ENCODE measurements at regions not wholly inside any gene's neighbourhood (a gene's known extent, or its start where the extent isn't known, plus 50 kb on each side); places are given as distances from the start of the nearest gene placed in this dataset.
"Not testable (repeated sequence)": the region's sequence is repeated elsewhere in the genome, so short reads cannot be mapped to it uniquely, and the experiment has no call there.

GRCh38 chr5:19064094-19064493, 923.9 kb downstream of the CDH18 start:
- DNase-seq (ENCODE audit: low read depth), result no peak

DNA sequence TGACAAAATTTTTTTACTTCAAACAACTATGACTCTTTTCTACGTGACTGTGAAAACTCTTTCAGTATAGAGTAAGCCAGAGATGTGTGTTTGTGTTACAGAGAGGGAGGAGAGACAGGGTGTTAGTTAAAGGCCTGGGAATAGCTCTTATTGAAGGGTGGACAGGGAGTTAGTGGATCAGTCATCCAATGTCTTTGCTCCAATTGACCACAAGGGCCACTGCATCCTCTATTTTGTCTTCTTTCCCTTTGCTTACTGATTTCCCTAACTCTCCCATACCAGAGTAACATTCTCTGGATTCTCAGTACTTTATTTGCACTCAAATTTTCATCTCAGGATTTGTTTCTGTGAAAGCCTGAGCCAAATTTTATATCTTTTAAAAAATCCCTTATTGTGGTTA, 920.3 kb downstream of the CDH18 start:
- no peak for DNase-seq (ENCODE audit: low read depth)

- no peak for DNase-seq (ENCODE audit: low read depth)
Observed at GRCh38 chr5:19098434-19098833, 889.6 kb downstream of the CDH18 start.

- no peak for DNase-seq (ENCODE audit: low read depth)
Observed at GRCh38 chr5:19099195-19099594, 888.8 kb downstream of the CDH18 start.

DNA sequence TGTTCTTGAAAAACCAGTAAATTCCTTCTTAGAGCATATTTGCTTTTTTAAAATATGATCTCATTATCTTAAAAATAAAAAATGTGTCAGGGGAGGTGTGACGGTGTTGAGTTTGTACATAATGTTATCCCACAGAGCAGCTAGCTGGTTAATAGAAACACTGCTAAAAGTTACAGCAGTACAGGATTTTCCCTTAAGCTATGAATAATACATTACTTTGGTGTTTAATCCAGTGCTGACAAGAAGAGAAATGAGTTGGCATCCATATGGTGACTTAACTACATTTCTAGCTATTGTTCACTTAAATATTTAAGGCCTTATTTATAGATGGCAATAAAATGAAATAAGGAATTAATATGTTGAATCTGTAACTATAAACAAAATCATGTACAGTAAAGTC, 883.1 kb downstream of the CDH18 start:
- DNase-seq (ENCODE audit: low read depth), result no peak

DNA sequence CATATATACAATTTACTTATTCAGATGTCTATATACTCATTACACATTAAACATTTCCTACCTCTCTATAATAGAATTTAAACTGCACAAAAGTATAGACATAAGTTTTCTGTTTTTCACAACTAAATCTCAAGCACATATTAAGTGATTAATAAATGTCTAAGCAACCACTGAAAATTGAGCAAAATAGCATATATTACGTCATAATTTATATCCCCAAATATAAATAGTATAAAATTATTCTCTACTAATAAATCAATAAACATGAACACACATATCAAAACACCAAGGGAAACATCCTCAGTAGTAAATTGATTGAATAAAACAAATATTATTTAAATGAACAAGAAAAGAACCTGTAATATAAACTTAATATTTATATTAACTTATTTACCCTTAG, 865.1 kb downstream of the CDH18 start:
- no peak for DNase-seq (ENCODE audit: low read depth)

DNA sequence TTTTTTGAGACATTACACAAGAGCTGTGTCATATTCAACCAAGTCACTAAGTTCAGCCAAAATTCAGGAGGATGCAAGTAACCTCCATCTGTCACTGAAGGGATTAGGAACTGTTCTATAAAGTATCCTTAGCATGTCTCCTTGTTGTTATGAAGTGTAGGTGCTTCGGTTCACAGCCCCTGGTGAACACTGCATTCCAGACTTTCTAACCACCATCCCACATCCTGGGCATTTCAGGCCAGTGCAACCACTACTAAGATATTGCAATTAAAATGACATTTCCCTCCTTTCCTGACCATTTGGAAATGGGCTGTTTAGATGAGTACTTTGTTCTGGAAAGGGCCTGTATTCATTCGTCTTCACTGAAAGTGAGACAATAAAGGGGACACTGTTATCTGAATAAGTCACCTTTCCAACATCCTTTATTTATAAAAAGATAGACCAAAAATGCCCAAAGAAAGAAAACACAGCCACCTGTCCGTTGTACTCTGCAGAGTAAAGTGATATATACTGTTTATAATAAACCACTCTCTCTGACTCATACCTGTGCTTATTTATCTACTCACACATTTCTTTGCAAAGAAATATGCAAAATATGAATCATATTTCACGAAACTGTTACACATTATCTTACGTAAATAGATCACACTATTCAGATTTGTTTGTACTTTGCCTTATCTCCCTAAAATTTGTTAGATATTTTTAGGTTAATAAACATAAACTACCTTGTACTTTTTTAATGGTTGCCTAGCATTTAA, 861.9 kb downstream of the CDH18 start:
- DNase-seq (ENCODE audit: low read depth), result peak; percentile 42

- peak; percentile 56 for DNase-seq (ENCODE audit: low read depth)
Observed at GRCh38 chr5:19140276-19140675, 847.7 kb downstream of the CDH18 start.

- not testable (repeated sequence) for DNase-seq (ENCODE audit: low read depth)
Observed at GRCh38 chr5:19141937-19142524, 846.0 kb downstream of the CDH18 start.

GRCh38 chr5:19142713-19143414, 845.1 kb downstream of the CDH18 start:
- not testable (repeated sequence) for DNase-seq (ENCODE audit: low read depth)

GRCh38 chr5:19143935-19144334, 844.1 kb downstream of the CDH18 start:
- DNase-seq (ENCODE audit: low read depth), result no peak

DNA sequence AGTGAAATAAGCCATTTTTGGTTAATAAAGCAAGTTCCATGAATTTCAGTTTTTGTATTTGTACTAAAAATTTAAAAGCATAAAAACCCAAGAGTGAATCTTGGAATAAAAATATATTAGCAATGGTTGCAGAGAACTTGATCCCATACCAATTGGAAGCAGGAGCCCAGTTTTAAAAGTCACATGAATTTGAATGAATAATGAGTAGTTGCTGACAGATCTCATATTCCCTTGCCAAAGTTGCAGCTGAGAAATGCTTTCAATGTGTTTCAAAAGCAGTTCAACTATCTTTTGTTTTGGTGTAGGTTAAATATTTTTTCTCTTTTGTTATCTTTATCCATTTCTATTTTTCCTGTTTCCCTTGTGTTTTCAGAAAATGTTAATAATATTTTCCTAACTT, 818.6 kb downstream of the CDH18 start:
- DNase-seq (ENCODE audit: low read depth), result no peak

GRCh38 chr5:19172926-19173470, 815.0 kb downstream of the CDH18 start:
- DNase-seq (ENCODE audit: low read depth), result no peak

DNA sequence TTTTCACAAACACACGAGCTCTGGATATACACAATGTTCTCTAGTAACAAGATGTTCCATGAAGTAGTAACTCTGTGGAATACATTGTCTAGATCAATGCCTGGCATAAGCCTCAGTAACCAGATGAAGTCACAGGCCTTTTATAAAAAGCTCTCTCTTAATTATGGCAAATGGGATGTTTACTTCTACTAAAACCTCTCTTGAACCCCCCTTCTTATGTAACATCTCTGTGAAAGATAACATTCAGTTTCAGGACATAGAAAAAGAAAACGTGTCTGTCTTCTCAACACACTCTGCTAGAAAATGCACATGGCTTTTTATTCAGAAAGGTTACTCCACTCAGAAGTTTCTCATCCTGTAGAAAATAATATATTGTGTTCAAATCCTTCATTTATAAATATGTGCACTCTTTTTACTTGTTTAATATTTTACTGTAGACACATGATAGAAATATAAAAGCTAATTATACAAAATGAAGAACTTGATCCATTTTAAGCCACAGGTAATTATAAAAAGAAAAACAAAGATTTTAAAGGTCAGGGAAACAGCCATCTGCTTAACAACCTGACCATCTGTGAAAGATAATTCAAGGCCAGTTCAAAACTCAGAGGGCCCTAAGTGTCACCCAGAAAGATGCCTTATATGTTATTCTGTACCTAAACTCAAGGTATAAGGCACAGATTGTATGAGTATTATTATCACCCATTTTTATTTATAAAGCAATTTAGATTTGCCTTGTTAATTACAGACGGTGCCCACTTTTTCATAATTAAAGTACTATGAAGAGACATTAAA, 812.0 kb downstream of the CDH18 start:
- DNase-seq (ENCODE audit: low read depth), result no peak

- no peak for DNase-seq (ENCODE audit: low read depth)
Observed at GRCh38 chr5:19179571-19179970, 808.4 kb downstream of the CDH18 start.

GRCh38 chr5:19189176-19189575, 798.8 kb downstream of the CDH18 start:
- no peak for DNase-seq (ENCODE audit: low read depth)

GRCh38 chr5:19193631-19194030, 794.4 kb downstream of the CDH18 start:
- no peak for DNase-seq (ENCODE audit: low read depth)

DNA sequence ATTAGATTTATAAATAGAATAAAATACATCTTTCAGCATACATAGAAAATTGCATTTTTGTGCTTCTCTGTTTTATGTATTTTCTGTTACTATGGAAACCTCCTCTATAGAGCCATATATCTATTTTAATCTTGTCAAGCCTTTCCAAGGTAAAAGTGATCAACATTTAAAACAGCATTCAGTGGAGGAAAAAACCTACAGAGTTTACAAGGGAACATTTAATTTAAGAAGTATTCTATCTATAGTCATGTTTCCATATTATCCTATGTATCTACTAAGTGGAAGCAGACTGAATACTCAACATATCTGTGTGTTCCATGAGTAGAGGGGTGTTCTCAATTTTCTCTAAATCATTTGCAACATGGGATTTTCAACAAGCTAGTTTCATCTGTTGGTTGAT, 791.4 kb downstream of the CDH18 start:
- DNase-seq (ENCODE audit: low read depth), result no peak

GRCh38 chr5:19200251-19200650, 787.7 kb downstream of the CDH18 start:
- no peak for DNase-seq (ENCODE audit: low read depth)

DNA sequence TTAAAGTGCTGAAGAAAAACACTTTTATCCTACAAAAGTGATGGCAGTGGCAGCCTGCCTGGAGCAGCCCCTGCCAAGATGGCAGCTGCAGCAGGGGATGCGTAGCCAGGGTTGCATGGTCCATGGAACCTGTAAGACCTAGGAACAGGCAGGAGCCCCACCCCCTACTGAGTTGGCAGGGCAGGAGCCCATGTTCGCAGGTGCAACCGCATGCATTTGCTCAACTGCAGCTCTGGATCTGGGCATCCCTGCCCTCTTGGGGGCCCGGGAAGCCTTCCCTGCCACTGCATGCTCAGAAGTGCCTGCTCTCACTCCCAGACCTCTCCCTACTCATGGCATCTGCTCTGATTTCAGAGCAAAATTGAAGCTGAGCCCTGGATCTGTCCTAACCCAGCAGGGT, 779.6 kb downstream of the CDH18 start:
- no peak for DNase-seq (ENCODE audit: low read depth)

DNA sequence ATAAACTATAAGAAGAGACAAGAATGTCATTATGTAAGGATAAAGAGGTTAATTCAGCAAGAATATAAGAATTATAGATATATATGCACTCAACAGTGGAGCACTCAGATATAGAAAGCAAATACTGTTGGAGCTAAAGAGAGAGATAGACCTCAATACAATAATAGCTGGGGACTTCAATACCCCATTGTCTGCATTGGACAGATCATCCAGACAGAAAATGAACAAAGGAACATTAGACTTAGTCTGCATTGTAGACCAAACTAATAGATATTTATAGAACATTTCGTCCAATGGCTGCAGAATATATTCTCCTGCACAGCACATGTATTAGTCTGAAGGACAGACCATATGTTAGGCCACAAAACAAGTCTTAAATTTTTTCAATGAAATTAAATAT, 777.1 kb downstream of the CDH18 start:
- DNase-seq (ENCODE audit: low read depth), result no peak

DNA sequence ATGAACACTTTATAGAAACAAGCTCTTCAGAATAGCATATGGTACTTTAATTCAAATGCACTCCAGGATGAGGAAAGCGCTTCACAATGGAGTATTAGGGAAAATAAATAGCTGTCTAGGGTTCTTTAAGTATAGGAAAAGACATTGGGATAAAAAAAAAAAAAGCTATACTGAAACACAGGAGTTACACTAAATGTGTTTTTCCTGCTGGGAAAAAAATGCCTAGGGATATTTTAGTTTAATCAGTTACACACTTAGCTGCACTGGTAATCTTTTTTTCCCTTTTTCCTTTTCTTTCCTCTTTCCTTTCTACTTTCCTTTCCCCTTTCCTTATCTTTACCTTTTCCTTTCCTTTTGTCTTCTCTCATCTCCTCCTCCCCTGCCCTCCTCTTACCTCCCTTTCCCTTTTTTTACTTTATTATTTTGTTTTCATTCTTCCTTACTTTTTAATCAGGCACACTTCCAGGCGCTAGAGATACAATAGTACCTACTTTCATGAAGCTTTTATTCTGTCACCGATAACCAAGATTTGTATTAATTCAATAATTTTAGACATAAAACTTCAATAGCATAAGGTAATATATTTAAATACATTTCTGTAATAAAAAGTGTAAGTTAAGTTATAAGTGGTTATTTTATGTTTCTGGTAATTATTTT, 758.7 kb downstream of the CDH18 start:
- no peak for DNase-seq (ENCODE audit: low read depth)

All from ELR (cell line).